CD4-positive, alpha-beta T cell treated with Interleukin-15 for 4 hours (primary cell): ENCODE measurements at regions not wholly inside any gene's neighbourhood (a gene's known extent, or its start where the extent isn't known, plus 50 kb on each side); places are given as distances from the start of the nearest gene placed in this dataset.
A peak's percentile ranks its signal among the peaks of the same experiment; 100 is the strongest.
"Not testable (repeated sequence)": the region's sequence is repeated elsewhere in the genome, so short reads cannot be mapped to it uniquely, and the experiment has no call there.

Experiments used
- DNase-seq: peaks from one replicate; pipeline ENCODE4 v3.0.0-alpha.2; 2020; ENCODE audit warnings: low spot score

DNA sequence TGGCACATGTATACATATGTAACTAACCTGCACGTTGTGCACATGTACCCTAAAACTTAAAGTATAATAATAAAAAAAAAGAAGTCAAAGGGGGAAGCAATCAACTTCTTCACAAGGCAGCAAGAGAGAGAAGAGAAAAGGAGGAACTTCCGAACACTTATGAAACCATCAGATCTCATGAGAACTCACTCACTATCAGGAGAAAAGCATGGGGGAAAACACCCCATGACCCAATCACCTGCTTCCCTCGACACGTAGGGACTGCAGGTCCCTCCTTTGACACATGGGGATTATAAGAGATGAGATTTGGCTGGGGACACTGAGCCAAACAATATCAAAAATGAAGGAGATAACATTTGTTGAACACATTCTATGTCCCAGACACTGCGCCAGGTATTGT is 94.8 kb upstream of the PHACTR1 start:
- no peak for DNase-seq

DNA sequence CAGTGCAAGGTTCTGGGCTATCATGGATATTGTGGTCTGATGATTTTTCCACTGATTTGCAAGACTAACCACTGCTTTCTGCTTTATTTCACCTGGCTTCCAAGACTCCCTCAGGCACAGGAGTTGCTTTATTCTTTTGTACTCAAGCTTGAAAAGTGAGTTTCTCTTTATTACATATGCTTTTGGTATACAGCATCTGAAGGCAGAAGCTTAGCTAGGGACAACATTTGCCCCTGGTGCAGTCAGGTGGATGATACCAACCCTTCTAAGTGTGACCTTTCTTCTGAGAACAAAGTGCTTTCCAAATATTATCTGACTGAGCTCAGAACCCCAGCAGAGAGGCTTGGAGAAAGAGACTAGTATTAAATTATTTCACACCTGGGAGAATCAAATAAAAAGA is 94.0 kb upstream of the PHACTR1 start:
- DNase-seq: no peak

DNA sequence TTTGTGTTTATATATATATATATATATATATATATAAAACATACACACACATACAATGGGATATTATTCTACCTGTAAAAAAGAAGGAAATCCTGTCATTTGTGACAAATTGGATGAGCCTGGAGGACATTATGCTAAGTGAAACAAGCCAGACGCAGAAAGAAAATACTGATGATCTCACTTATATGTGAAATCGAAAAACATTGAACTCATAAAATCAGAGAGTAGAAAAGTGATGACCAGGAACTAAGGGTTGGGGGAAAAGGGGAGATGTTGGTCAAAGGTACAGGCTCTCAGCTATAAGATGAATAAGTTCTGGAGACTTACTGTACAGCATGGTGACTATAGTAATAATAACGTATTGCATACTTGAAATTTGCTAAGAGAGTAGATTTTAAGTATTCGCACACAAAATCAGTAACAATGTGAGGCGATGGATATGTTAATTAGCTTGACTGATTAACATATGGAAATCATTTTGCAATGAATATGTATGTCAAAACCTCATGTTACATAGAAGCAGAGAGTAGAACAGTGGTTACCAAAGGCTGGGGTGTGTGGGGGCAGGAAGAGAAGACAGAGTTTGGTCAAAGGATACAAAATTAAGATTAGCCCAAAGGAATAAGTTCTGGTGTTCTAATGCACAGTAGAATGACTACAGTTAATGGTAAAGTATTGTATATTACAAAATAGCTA is 92.3 kb upstream of the PHACTR1 start:
- no peak for DNase-seq

DNA sequence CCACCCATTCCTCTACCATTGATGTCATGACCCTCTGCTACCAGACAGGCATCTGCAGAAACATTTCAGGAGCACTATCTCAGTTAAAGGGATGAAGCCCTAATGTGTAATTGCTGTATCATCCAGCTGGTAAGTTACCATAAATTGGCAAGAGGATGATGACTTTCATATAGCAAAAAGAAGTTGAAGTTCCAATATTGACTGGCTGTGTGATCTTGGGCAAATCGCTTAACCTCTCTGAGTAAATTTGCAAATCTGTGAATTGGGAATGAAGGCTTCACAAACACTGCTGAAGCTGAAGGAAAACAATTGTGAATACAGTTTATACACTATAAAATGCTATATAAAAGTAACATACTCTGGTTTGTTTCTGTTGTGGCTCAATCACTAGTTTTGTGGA is 89.5 kb upstream of the PHACTR1 start:
- DNase-seq: no peak

DNA sequence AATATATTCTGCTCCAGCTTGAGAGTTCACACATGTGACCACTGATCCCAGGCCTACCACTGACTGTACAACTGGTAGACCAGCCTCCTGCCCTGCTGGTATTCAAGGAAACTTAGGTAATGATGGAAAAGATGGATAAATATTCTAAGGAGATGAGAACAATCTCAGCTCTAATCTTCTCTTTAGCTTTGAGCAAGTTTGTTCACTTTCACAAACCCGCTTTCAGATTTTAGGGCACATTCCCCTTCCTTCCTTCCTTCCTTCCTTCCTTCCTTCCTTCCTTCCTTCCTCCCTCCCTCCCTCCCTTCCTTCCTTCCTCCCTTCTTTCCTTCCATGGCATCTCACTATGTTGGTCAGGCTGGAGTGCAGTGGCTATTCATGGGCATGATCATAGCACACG is 88.2 kb upstream of the PHACTR1 start:
- DNase-seq: no peak

DNA sequence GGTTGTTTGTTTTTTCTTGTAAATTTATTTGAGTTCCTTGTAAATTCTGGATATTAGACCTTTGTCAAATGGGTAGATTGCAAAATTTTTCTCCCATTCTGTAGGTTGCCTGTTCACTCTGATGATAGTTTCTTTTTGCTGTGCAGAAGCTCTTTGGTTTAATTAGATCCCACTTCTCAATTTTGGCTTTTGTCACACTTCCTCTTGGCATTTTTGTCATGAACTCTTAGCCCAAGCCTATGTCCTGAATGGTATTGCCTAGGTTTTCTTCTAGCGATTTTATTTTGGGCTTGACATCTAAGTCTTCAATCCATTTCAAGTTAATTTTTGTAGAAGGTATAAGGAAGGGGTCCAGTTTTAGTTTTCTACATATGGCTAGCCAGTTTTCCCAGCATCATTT is 82.8 kb upstream of the PHACTR1 start:
- not testable (repeated sequence) for DNase-seq

DNA sequence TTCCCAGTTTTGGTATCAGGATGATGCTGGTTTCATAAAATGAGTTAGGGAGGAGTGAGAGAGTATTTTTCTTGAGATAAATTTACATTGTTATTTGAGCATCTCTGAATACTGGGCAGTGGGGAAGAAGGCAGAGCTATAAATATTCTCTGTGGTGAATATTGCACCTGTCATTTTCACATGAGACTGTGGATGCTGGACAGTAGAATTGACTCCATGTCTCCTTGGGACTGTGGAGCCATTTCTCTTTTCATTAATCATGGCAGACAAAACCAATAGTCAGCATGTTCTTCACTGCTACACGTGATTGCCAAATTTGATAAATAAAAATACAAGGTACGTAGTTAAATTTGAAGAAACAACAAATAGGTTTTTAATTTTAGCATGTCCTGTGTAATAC is 81.2 kb upstream of the PHACTR1 start:
- no peak for DNase-seq

DNA sequence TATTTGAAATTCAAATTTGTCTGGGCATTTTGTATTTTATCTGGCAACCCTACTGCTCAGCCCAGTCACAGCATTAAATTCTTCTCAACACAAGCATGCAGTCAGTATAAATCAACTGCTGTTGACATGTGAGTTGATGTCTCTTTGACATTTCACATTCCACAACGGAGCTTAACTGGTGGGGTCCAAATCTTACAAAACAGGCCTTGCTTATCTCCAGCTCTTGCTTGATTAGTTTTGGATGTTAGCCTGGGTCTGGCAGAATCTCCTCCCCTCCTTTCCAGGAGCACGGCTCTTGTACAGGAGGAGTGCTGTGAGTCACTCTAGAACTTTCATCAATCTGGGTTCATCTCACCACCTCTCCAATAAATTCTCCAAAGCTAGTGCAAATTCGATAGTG is 80.8 kb upstream of the PHACTR1 start:
- DNase-seq: no peak

DNA sequence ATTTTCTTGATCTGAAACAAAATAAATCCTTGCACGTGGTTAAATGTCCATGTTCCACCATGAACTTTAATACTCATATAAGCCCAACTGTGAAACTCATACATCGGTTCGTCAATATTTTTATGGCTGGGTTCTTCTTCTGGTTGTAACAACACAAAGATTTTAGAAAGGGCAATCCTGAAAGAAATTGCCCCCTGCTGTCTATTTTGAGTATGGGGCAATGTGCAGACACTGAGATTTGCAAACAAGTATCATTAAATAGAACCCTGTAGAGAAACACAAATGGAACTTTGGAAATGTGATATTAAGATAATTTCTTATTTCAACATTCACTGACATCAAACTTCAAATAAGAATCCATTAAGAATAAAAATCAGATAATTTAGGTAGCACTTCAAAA is 80.2 kb upstream of the PHACTR1 start:
- DNase-seq: no peak

DNA sequence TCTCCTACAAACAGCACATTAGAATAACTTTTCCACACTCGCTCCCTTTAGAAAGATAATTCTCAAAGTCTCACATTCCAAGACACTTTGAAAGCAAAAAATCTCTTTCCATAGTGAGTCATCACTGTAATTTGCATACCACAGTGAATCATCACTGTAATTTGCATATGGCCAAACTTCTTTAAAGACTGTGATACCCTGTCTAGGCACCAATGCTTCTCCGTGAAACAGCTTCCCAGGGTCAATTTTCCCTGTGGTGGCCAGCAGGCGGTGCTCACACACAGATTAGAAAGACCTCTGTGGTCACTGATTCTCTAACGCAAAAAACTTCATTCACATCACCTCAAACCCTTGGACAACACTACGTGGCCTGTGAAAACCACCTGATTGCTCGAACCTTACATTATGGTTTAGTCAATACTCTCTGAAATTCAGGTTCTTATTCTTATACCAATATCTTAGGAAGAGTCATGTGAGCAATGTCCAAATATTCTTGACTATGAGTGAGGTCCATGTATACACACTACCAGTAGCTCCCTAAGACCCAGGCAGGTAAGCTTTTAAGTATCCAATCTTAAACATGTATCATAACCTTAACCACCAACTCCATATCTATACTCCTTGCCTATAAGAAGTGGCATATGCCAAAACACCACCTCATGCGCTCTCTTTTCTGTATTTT is 78.5 kb upstream of the PHACTR1 start:
- DNase-seq: peak; percentile 7

DNA sequence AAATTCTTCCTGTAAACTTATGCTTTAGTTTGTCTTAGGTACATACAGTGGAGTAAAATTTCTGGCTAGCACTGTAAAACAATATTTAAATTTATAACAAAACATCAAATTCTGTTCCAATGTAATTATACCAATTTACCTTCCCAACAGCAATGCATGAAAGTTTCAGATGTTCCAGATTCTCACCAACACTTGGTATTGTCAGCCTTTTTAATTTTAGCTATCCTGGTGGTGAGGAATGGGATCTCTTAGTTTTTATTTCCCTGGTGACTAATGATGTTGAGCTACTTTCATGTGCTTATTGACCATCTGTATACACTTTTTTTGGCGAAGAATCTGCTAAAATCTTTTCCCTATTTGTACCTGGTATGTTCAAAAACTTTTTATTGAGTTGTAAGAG is 76.1 kb upstream of the PHACTR1 start:
- DNase-seq: no peak

DNA sequence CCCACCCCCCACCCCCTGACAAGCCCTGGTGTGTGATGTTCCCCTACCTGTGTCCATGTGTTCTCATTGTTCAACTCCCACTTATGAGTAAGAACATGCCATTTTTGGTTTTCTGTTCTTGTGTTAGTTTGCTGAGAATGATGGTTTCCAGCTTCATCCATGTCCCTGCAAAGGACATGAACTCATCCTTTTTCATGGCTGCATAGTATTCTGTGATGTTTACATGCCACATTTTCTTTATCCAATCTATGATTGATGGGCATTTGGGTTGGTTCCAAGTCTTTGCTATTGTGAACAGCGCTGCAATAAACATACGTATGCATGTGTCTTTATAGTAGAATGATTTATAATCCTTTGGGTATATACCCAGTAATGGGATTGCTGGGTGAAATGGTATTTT is 74.8 kb upstream of the PHACTR1 start:
- DNase-seq: not testable (repeated sequence)

DNA sequence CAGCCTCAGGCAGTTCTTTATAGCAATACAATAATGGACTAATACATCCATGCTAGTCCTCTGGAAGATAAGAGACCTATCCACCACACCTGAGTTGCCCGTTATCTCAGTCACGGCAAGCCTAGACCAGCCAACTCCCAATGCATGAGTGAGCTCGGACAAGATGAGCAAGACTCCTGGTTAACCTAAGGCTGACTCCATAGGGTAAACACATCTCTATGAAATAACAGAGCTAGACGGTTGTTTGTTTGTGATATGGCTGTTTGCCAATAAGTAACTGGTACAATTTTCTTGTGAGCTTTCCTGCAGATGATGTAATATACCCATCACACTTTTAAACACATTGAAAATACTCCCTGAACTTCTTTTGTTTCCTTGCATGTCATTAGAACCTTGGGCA is 70.6 kb upstream of the PHACTR1 start:
- no peak for DNase-seq

DNA sequence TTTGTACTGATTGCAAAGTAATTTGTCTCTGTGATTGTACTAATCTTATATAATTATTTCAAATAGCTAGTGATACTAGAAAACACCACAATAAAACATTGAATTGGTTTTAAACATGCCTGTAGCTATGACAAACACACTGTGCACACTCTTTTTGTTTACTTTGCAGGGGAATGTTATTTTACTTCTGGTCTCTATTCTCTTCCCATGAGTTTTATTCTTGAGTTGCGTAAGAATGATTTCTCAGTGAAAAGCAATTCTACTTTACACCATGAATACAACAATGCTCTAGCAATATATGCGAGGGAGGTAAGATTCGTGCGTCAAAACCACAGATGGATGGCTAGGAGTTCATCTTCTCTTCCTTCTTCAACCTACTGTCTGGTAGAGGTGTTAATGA is 68.4 kb upstream of the PHACTR1 start:
- DNase-seq: no peak

DNA sequence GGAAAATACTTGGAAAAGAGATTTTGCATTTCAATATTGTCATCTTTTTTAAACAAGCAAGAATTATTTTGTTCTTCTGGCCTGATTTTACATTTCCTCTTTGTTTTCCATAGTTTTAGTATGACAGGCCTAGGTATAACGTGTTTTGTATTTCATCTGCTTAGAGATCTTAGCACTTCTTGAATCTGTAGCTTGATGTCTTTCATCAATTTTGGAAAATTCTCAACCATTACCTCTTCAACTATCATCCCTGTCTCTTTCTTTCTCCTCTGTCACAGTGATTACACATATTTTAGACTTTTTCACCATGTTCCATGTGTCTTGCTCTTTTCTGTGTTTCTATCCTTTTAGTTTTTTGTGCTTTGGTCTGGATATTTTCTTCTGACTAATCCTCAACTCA is 67.2 kb upstream of the PHACTR1 start:
- no peak for DNase-seq

DNA sequence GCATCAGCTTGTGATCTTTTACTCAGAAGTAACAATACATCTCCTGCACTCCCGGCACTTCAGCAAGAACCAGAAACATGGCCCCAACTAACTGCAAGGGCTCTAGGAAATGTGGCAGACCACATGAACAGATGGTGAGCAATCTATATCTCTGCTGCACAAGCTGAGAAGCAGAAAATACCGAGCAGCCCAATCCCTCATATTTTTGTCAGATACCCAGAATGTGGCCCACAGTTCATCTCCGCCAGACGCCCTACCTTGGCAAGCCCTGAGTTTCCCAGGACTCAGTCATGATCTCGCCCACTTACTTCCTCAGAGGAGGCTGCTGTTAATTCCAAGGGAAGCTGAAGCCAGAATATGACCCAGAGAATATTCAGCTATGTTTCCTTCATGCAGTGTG is 63.1 kb upstream of the PHACTR1 start:
- no peak for DNase-seq

DNA sequence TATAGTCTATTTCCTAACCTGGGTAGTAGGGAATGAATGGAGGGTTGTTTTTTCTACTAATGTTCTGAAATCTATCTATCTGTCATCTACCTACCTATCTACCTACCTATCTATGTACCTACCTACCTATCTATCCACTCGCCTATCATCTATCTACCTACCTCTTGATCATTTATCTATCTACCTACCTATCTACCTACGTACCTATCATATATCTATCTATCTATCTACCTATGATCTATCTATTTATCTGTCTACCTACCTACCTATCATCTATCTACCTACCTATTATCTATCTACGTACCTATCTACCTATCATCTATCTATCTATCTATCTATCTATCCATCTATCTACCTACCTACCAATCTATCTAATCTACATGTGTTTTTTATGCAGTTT is 62.5 kb upstream of the PHACTR1 start:
- no peak for DNase-seq

DNA sequence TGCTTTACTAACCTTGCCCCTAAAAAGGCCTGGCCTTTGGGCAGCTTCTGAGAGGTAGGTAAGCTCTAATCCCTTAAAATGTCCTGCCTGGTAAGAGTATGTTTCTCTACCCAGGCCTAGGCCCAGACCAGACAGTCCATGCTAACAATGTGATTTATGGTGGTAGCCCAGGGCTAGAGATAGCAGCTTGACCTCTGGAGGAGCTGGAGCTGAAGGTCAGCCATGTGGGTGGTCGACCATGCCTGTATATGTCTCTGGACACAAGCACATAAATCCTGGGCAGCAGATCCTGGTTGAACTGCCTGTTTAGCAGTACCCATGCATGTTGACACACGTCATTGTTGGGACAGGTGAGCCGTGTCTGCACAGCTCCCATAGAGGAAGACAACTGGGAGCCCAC is 62.1 kb upstream of the PHACTR1 start:
- no peak for DNase-seq

DNA sequence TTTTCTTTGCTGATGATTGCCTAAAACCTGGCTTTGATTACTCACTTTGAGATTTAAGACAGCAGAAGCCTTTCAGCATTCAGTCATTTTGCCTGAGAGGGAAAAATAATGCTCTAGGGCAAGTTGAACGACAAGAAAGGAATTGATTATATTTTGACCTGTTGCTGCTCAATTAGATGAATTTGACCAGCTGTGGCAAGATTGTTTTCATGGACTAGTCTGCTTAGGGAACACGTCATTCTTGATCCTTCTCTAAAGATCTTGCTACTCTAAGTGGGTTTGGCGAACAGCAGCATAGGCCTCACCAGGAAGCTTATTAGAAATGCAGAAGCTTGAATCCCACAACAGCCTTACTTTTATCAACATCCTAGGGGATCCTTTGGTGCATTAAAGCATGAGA is 59.7 kb upstream of the PHACTR1 start:
- no peak for DNase-seq

DNA sequence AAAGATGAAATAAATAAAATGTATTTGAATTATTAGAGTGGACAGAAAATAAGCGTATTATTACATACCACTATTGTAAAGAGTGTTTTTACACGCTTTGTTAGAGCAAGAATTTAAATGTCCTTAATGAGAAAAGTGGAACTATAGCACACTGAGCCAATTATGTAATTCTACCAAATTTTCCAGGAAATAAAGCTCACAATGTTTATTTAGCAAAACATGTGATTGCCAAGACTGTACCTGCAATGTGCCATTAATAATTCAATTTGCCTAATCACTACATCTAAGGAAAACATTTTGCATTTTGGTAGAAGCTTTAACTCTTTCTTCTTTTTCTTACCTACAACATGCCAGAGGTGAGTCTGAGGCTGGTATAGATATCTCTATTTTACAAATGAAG is 58.7 kb upstream of the PHACTR1 start:
- no peak for DNase-seq

DNA sequence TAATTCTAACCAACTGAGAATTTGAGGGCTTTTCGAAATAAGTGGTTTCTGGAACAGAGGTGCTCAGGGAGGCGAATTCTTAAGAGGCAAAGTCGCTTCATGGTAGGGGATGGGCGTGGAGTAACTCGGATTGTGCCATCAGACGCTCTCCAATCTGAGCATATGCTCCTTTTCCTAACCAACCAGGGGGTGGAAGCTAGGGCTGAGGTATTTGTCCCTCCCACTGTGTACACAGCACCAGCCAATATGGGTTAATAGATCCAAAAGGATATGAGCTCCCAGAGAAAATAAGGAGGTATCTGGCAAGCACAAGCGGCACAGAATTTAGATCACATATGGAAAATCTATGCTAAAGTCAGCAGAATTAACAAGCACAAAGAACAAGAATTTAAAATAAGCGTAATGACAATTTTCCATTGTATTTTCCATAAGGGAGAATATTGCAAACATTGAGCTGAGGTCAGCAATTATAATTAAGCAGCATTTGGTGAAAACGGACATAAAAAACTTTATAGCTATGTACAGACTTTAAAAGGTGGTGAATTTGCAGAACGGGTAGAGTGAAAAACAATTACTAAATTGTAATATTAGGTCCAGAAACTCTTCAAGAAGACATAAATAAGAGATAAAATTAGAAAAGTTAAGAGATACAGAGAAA is 55.0 kb upstream of the PHACTR1 start:
- DNase-seq: no peak
